CD4-positive, CD25-positive, alpha-beta regulatory T cell (primary cell): ENCODE measurements at regions not wholly inside any gene's neighbourhood (a gene's known extent, or its start where the extent isn't known, plus 50 kb on each side); places are given as distances from the start of the nearest gene placed in this dataset.
A peak's percentile ranks its signal among the peaks of the same experiment; 100 is the strongest.

Source experiments
- ATAC-seq, 2 donors: fragments of 150-1000 bp; cut with Tn5 transposase; one replicate each; pipeline ENCODE4 v1.10.0; 2021; ENCODE audit warnings: low read depth in 2 of 2, moderate number of reproducible peaks in 2 of 2, moderate library complexity in 1 of 2
- DNase-seq, 3 donors: peaks; one replicate each; pipeline versions ENCODE4 v3.0.0 to v3.0.0-alpha.2; 2012 to 2022; ENCODE audit warnings: mixed read lengths in 1 of 3
- H3K27ac ChIP-seq: one replicate; pipeline ENCODE4 v1.7.0; 2013; ENCODE audit warnings: mild to moderate bottlenecking, low read length; ENCODE audit not compliant: insufficient read depth, poor library complexity, severe bottlenecking
- H3K27me3 ChIP-seq: one replicate; pipeline ENCODE4 v1.7.0; 2013; ENCODE audit warnings: low read length; ENCODE audit not compliant: control insufficient read depth, insufficient read depth
- H3K36me3 ChIP-seq: one replicate; pipeline ENCODE4 v1.7.0; 2013; ENCODE audit warnings: mild to moderate bottlenecking, low read length, moderate library complexity; ENCODE audit not compliant: control insufficient read depth, insufficient read depth
- H3K4me1 ChIP-seq: 2 replicates; pipeline ENCODE4 v1.7.0; 2013; ENCODE audit warnings: mild to moderate bottlenecking, low read length; ENCODE audit not compliant: insufficient read depth, control insufficient read depth, poor library complexity, severe bottlenecking
- H3K4me3 ChIP-seq: one replicate; pipeline ENCODE4 v1.7.0; 2013; ENCODE audit warnings: low read depth, mild to moderate bottlenecking, low read length, moderate library complexity
- H3K9me3 ChIP-seq, 2 experiments: 1 replicate in 1 of 2; 2 replicates in 1 of 2; pipeline ENCODE4 v1.7.0; 2013; ENCODE audit warnings: low read length in 2 of 2, mild to moderate bottlenecking in 1 of 2, moderate library complexity in 1 of 2; ENCODE audit not compliant: control insufficient read depth in 2 of 2
- H3K27ac Mint-ChIP-seq, 3 donors: one replicate each; pipeline ENCODE4 v1.8.0; 2020 to 2022; ENCODE audit warnings: mild to moderate bottlenecking in 3 of 3, mixed read lengths in 3 of 3, moderate library complexity in 2 of 3
- H3K27me3 Mint-ChIP-seq: one replicate; pipeline ENCODE4 v1.8.0; 2022; ENCODE audit warnings: mild to moderate bottlenecking, mixed read lengths
- H3K36me3 Mint-ChIP-seq: one replicate; pipeline ENCODE4 v1.8.0; 2020; ENCODE audit warnings: mixed read lengths
- H3K4me1 Mint-ChIP-seq, 4 donors: one replicate each; pipeline ENCODE4 v1.8.0; 2020 to 2022; ENCODE audit warnings: mixed read lengths in 4 of 4, mild to moderate bottlenecking in 1 of 4
- H3K4me3 Mint-ChIP-seq, 4 donors: one replicate each; pipeline ENCODE4 v1.8.0; 2020 to 2022; ENCODE audit warnings: mild to moderate bottlenecking in 4 of 4, mixed read lengths in 4 of 4, moderate library complexity in 3 of 4
- H3K9me3 Mint-ChIP-seq, 7 donors: one replicate each; pipeline ENCODE4 v1.8.0; 2020 to 2022; ENCODE audit warnings: mixed read lengths in 7 of 7, mild to moderate bottlenecking in 3 of 7, moderate library complexity in 2 of 7

DNA sequence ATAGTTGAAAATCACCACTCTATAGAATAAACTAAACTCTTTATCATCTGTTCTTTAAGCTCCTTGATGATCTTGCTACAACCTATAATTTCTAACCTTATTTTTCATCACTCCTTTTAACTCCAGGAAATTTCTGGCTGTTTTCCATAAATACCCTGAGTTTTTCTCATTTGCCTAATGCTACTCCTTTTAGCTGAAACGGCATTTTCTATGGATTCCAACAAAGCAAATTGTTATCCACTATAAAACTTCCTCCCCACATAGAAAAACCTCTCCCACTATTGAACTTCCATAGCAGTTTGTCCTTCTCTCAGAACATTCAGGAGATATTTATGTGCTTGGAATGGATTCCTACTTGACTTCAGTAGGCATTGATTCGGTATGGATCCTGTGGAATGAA lies 122.8 kb downstream of the SLC41A2 start:
- H3K27ac ChIP-seq = no peak overlapping the region
- no peaks in the 10 kb centered on the region for H3K9me3 Mint-ChIP-seq
- H3K4me1 ChIP-seq = no peaks in the 10 kb centered on the region
- ATAC-seq = no peak
- no peaks in the 10 kb centered on the region for H3K36me3 Mint-ChIP-seq
- no peaks in the 10 kb centered on the region for H3K36me3 ChIP-seq
- H3K27ac Mint-ChIP-seq = no peak overlapping the region
- no peaks in the 10 kb centered on the region for H3K27me3 ChIP-seq
- no peak overlapping the region for H3K4me3 Mint-ChIP-seq
- H3K4me1 Mint-ChIP-seq = no peaks in the 10 kb centered on the region
- no peak overlapping the region for H3K4me3 ChIP-seq
- no peaks in the 10 kb centered on the region for H3K9me3 ChIP-seq
- no peak for DNase-seq
- no peaks in the 10 kb centered on the region for H3K27me3 Mint-ChIP-seq

GRCh38 chr12:104834607-104835006 lies 123.5 kb downstream of the SLC41A2 start:
- Mint-ChIP-seq H3K27me3 (no peaks in the 10 kb centered on the region), H3K36me3 (no peaks in the 10 kb centered on the region), H3K9me3 (no peaks in the 10 kb centered on the region), H3K4me3 (no peak overlapping the region), H3K27ac (no peak overlapping the region), H3K4me1 (no peaks in the 10 kb centered on the region)
- H3K4me1 ChIP-seq = no peaks in the 10 kb centered on the region
- no peak overlapping the region for H3K4me3 ChIP-seq
- no peak overlapping the region for H3K27ac ChIP-seq
- ATAC-seq (no peak), DNase-seq (no peak)
- no peaks in the 10 kb centered on the region for H3K9me3 ChIP-seq
- no peaks in the 10 kb centered on the region for H3K27me3 ChIP-seq
- no peaks in the 10 kb centered on the region for H3K36me3 ChIP-seq

DNA sequence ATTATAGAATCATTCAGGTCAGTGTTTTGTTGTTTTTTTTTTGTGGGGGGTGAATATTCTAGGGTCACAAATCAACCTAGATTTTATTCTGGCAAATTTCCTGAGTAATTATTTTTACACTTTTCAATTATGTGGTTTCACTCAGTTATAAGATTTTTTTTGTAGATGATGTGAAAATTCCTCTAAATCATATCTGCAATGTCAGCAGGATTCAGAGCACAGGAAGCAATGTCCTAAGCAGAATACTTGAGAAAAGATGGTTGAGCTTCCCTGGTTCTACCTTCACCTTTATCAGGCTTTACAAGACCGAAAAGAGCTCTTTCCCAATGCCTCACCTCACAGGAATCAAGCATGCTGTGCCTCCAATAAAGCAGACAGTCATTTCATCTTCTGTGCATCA lies 124.3 kb downstream of the SLC41A2 start:
- no peaks in the 10 kb centered on the region for H3K36me3 Mint-ChIP-seq
- Histone ChIP-seq H3K27me3 (no peaks in the 10 kb centered on the region), H3K4me3 (no peak overlapping the region), H3K27ac (no peak overlapping the region), H3K9me3 (no peaks in the 10 kb centered on the region), H3K36me3 (no peaks in the 10 kb centered on the region), H3K4me1 (no peaks in the 10 kb centered on the region)
- H3K4me3 Mint-ChIP-seq = no peak overlapping the region
- H3K27me3 Mint-ChIP-seq = no peaks in the 10 kb centered on the region
- no peak for ATAC-seq
- DNase-seq = no peak
- peaks cover 0 to 3% (median 0%) of the 10 kb centered on the region in 7 donors for H3K9me3 Mint-ChIP-seq
- H3K27ac Mint-ChIP-seq = no peak overlapping the region
- no peaks in the 10 kb centered on the region for H3K4me1 Mint-ChIP-seq

DNA sequence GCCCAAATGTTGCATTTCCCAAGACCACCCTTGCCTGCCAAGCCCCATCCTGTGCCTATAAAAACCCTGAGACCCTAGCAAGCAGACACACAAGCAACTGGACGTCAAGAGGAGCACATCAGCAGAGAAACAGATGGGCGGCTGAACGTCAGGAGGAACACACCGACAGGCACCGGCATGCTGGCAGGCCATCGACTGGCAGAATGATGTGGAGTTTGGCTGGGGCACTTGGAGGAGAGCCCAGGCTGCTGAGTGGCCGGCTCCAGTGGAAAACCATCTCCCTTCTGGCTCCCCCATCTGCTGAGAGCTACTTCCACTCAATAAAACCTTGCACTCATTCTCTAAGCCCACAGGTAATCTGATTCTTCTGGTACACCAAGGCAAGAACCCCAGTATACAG lies 130.1 kb downstream of the SLC41A2 start:
- H3K4me3 ChIP-seq = no peak overlapping the region
- no peaks in the 10 kb centered on the region for H3K4me1 ChIP-seq
- Mint-ChIP-seq H3K4me3 (no peak overlapping the region), H3K4me1 (no peaks in the 10 kb centered on the region), H3K9me3 (peaks cover 0 to 16% (median 1%) of the 10 kb centered on the region in 7 donors), H3K27ac (no peak overlapping the region), H3K36me3 (no peaks in the 10 kb centered on the region), H3K27me3 (no peaks in the 10 kb centered on the region)
- H3K27me3 ChIP-seq = no peaks in the 10 kb centered on the region
- ATAC-seq (no peak), DNase-seq (no peak)
- H3K27ac ChIP-seq = no peak overlapping the region
- no peaks in the 10 kb centered on the region for H3K36me3 ChIP-seq
- H3K9me3 ChIP-seq = peaks cover 0 to 5% of the 10 kb centered on the region in 2 experiments

DNA sequence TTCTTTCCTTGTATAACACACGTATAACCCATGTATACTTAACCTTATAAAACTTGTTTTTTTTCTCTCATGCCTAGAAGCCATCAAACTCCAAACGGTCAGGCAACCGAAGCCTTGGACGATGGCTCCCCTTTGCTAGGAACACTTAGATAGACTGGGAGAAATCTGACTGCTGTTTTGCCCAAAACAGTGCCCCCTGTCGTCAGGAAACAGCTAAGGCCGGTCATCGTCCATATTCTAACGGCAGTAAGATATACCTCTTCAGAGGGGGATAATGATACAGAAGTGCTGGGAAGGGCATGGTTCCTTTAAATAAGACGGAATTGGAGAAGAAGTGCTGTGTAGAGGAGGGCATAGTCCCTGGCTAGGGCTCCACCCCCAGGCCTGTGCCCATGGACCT lies 130.5 kb downstream of the SLC41A2 start:
- Mint-ChIP-seq H3K27me3 (no peaks in the 10 kb centered on the region), H3K4me3 (no peak overlapping the region), H3K27ac (no peak overlapping the region), H3K9me3 (peaks cover 0 to 16% (median 1%) of the 10 kb centered on the region in 7 donors), H3K4me1 (peaks cover 0 to 3% (median 3%) of the 10 kb centered on the region in 4 donors), H3K36me3 (no peaks in the 10 kb centered on the region)
- Histone ChIP-seq H3K36me3 (no peaks in the 10 kb centered on the region), H3K4me3 (no peak overlapping the region), H3K4me1 (no peaks in the 10 kb centered on the region), H3K9me3 (peaks cover 0 to 5% of the 10 kb centered on the region in 2 experiments), H3K27me3 (no peaks in the 10 kb centered on the region), H3K27ac (no peak overlapping the region)
- DNase-seq (no peak), ATAC-seq (no peak)

- no peaks in the 10 kb centered on the region for H3K36me3 ChIP-seq
- Mint-ChIP-seq H3K4me3 (no peak overlapping the region), H3K27me3 (no peaks in the 10 kb centered on the region), H3K9me3 (peaks cover 0 to 16% (median 1%) of the 10 kb centered on the region in 7 donors), H3K27ac (no peak overlapping the region), H3K36me3 (no peaks in the 10 kb centered on the region), H3K4me1 (peaks cover 0 to 6% (median 5%) of the 10 kb centered on the region in 4 donors)
- no peak overlapping the region for H3K4me3 ChIP-seq
- H3K27ac ChIP-seq = no peak overlapping the region
- no peak for ATAC-seq
- H3K27me3 ChIP-seq = no peaks in the 10 kb centered on the region
- peak in 1 of 3 donors; percentile 24 for DNase-seq
- no peaks in the 10 kb centered on the region for H3K4me1 ChIP-seq
- peaks cover 0 to 5% of the 10 kb centered on the region in 2 experiments for H3K9me3 ChIP-seq
These were observed 132.7 kb downstream of the SLC41A2 start for GRCh38 chr12:104825408-104825807.

DNA sequence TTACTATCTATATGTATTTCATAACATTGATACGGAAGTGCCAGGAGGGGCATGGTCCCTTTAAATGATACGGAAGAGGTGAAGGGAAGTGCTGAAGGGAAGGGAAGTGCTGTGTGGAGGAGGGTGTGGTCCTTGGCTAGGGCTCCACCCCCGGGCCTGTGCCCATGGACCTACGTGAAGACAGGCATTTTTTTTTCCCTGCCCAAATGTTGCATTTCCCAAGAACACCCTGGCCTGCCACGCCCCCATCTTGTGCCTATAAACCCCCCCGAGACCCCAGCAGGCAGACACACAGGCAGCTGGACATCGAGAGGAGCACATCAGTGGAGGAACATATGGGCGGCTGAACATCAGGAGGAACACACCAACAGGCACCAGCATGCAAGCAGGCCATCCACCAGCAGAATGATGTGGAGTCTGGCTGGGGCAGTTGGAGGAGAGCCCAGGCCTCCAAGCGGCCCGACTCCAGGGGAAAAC lies 134.1 kb downstream of the SLC41A2 start:
- no peak overlapping the region for H3K4me3 Mint-ChIP-seq

GRCh38 chr12:104822941-104823340 lies 135.1 kb downstream of the SLC41A2 start:
- Mint-ChIP-seq H3K27me3 (no peaks in the 10 kb centered on the region), H3K27ac (no peak overlapping the region), H3K9me3 (peaks cover 0 to 16% (median 0%) of the 10 kb centered on the region in 7 donors), H3K4me3 (no peak overlapping the region), H3K4me1 (peaks cover 0 to 6% (median 5%) of the 10 kb centered on the region in 4 donors), H3K36me3 (no peaks in the 10 kb centered on the region)
- peaks cover 0 to 5% of the 10 kb centered on the region in 2 experiments for H3K9me3 ChIP-seq
- DNase-seq = no peak
- no peaks in the 10 kb centered on the region for H3K27me3 ChIP-seq
- H3K36me3 ChIP-seq = no peaks in the 10 kb centered on the region
- no peak for ATAC-seq
- H3K4me3 ChIP-seq = no peak overlapping the region
- no peak overlapping the region for H3K27ac ChIP-seq
- no peaks in the 10 kb centered on the region for H3K4me1 ChIP-seq

More for the DNA sequence above, 134.1 kb downstream of the SLC41A2 start:
- Mint-ChIP-seq H3K4me1 (peaks cover 0 to 6% (median 5%) of the 10 kb centered on the region in 4 donors), H3K27me3 (no peaks in the 10 kb centered on the region), H3K9me3 (peaks cover 0 to 16% (median 1%) of the 10 kb centered on the region in 7 donors), H3K27ac (no peak overlapping the region), H3K36me3 (no peaks in the 10 kb centered on the region)
- DNase-seq = no peak
- no peak overlapping the region for H3K4me3 ChIP-seq
- no peaks in the 10 kb centered on the region for H3K36me3 ChIP-seq
- H3K27ac ChIP-seq = no peak overlapping the region
- H3K9me3 ChIP-seq = peaks cover 0 to 5% of the 10 kb centered on the region in 2 experiments
- no peaks in the 10 kb centered on the region for H3K4me1 ChIP-seq
- ATAC-seq = no peak
- no peaks in the 10 kb centered on the region for H3K27me3 ChIP-seq
